ENCODE measurements at regions not wholly inside any gene's neighbourhood (a gene's known extent, or its start where the extent isn't known, plus 50 kb on each side); places are given as distances from the start of the nearest gene placed in this dataset.
"Not testable (repeated sequence)": the region's sequence is repeated elsewhere in the genome, so short reads cannot be mapped to it uniquely, and the experiment has no call there.

GRCh38 chr2:109669731-109670130 is 55.6 kb downstream of the SOWAHC start:
- TF ChIP-seq CTCF (IDR thresholded peaks at IDR 0.05; ENCODE audit: low read depth, low read length): no peak
- H3K36me3 ChIP-seq: no peaks in the 10 kb centered on the region
- no peak for DNase-seq
- no peaks in the 10 kb centered on the region for H3K9me3 ChIP-seq
- no peaks in the 10 kb centered on the region for H3K27me3 ChIP-seq
- H3K4me1 ChIP-seq: no peaks in the 10 kb centered on the region
- H3K4me3 ChIP-seq (ENCODE audit: low read depth, low read length): no peak overlapping the region

- no peak overlapping the region for H3K4me3 ChIP-seq (ENCODE audit: low read depth, low read length)
- no peaks in the 10 kb centered on the region for H3K36me3 ChIP-seq
- H3K4me1 ChIP-seq: no peaks in the 10 kb centered on the region
- TF ChIP-seq CTCF (IDR thresholded peaks at IDR 0.05; ENCODE audit: low read depth, low read length): no peak
- no peaks in the 10 kb centered on the region for H3K9me3 ChIP-seq
- no peaks in the 10 kb centered on the region for H3K27me3 ChIP-seq
- no peak for DNase-seq
Observed at GRCh38 chr2:109670556-109671411, 56.6 kb downstream of the SOWAHC start.

GRCh38 chr2:109674894-109675534 is 60.9 kb downstream of the SOWAHC start:
- Histone ChIP-seq H3K4me1 (no peaks in the 10 kb centered on the region), H3K4me3 (ENCODE audit: low read depth, low read length) (no peak overlapping the region), H3K27me3 (no peaks in the 10 kb centered on the region), H3K36me3 (no peaks in the 10 kb centered on the region), H3K9me3 (no peaks in the 10 kb centered on the region)
- DNase-seq: no peak
- no peak for TF ChIP-seq CTCF (IDR thresholded peaks at IDR 0.05; ENCODE audit: low read depth, low read length)

- no peak for TF ChIP-seq CTCF (IDR thresholded peaks at IDR 0.05; ENCODE audit: low read depth, low read length)
- H3K4me3 ChIP-seq (ENCODE audit: low read depth, low read length): no peak overlapping the region
- no peaks in the 10 kb centered on the region for H3K9me3 ChIP-seq
- H3K27me3 ChIP-seq: no peaks in the 10 kb centered on the region
- no peaks in the 10 kb centered on the region for H3K4me1 ChIP-seq
- DNase-seq: no peak
- H3K36me3 ChIP-seq: no peaks in the 10 kb centered on the region
Observed at GRCh38 chr2:109675666-109676345, 61.6 kb downstream of the SOWAHC start.

GRCh38 chr2:109676346-109676902 is 62.3 kb downstream of the SOWAHC start:
- no peak overlapping the region for H3K4me3 ChIP-seq (ENCODE audit: low read depth, low read length)
- no peaks in the 10 kb centered on the region for H3K4me1 ChIP-seq
- H3K36me3 ChIP-seq: no peaks in the 10 kb centered on the region
- no peak for TF ChIP-seq CTCF (IDR thresholded peaks at IDR 0.05; ENCODE audit: low read depth, low read length)
- no peaks in the 10 kb centered on the region for H3K27me3 ChIP-seq
- no peak for DNase-seq
- H3K9me3 ChIP-seq: no peaks in the 10 kb centered on the region

- H3K9me3 ChIP-seq; H3K36me3 ChIP-seq; H3K27me3 ChIP-seq; DNase-seq; H3K4me3 ChIP-seq (ENCODE audit: low read depth, low read length); H3K4me1 ChIP-seq: not testable (repeated sequence)
Observed at GRCh38 chr2:109677121-109677731, 63.1 kb downstream of the SOWAHC start.

All from BE2C (cell line).